Activated T-cell treated with anti-CD3 and anti-CD28 coated beads, Interleukin-2, amount 50 U/mL, for 1 hour (primary cell): ENCODE measurements at regions not wholly inside any gene's neighbourhood (a gene's known extent, or its start where the extent isn't known, plus 50 kb on each side); places are given as distances from the start of the nearest gene placed in this dataset.

ENCODE experiments used
- DNase-seq: peaks from one replicate; pipeline ENCODE4 v3.0.0-alpha.2; 2020

DNA sequence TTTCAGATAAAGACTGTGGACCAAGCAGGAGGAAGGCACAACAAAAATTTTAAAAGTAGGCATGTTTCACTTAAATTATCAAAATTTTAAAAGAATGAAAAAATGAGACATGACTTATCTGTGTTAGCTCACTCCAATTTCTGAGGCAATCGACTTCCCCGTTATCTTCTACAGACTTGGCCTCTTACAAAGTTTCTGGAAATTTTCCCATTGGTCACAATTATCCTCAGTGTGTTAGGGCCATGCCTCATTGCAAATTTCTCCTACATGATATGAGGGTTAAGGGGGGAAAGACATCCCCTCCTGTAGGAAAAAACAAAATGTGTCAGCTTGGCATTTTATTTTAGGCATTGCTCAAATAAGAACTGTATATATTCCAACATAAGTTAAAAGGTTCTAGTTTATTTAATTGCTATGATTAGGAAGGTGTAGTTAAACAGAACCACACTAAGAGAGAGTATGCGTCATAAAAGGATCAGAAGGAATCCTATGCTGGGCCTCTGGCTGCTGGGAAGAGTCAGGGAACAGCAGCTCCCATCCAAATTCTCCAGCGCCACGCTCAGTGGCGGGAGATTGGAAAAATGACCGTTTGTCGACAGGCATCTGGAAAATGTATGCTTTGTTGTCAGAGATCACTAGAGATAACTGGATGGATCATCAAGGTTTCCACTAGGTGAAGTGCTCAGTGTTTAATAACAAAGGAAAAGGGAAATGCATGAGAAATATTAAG lies 463.6 kb upstream of the NR2F2 start:
- no peak for DNase-seq

- no peak for DNase-seq
These were observed 462.1 kb upstream of the NR2F2 start for GRCh38 chr15:95868450-95868849.

- no peak for DNase-seq
These were observed 461.5 kb upstream of the NR2F2 start for GRCh38 chr15:95868970-95869369.

GRCh38 chr15:95869920-95870319 lies 460.6 kb upstream of the NR2F2 start:
- no peak for DNase-seq

DNA sequence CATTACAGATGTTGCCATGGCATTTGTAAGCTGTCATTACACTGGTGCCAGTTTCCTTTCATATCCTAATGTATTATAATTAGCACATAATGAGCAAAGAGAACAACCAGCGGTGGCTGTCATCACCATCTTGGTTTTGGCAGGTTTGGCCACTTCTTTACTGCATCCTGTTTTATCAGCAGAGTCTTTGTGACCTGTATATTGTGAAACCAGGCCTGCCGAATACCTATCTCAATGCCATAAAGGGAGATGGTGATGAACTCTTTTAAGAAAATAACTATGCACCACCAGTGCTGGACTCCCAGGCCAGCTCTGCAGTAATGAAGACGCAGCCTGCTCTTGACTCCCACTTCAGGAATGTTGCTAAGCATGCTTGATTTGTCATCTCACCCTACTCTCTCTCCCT lies 458.1 kb upstream of the NR2F2 start:
- no peak for DNase-seq

DNA sequence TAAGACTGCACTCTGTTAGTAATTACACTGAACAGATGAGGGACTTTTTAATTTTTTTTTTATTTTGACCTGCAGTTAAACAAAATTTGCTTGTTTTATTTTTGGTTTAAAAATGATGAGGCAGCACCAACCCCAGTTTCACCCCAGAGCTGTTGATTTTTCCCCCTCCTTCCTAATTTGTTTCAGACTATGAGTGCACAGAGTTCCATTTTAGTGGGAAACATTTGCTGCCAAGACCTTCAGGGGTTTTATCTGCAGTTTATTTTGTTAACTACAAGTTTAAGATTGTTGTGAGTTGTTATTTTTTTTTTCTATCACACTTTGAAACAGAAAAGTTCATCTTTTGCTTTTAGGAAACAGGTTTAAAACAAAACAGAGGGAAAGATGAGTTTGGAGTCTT lies 455.9 kb upstream of the NR2F2 start:
- DNase-seq = no peak

DNA sequence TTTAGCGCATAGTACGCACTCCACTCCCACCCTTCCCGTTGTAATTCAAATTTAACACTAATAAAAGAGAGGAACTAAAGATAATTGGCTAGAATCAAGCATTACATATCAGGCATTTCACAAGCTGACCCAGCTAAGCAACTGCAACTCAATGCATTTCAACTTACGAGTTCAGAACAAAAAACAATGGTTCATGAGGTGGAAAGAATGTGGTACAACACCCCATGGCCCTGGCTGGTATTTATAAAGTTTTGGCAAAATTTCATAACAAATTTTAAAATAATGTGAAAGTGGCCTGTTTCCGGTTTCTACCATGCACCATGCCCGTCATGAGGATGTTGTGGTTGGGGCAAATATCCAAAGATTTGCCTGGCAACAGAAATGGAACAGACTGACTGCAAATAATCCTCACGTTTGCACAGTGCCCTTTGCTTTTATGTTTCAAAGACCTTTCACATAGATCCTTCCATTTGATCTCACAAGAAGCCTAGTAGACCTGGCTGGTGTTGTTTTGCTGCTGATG lies 455.3 kb upstream of the NR2F2 start:
- DNase-seq = no peak

DNA sequence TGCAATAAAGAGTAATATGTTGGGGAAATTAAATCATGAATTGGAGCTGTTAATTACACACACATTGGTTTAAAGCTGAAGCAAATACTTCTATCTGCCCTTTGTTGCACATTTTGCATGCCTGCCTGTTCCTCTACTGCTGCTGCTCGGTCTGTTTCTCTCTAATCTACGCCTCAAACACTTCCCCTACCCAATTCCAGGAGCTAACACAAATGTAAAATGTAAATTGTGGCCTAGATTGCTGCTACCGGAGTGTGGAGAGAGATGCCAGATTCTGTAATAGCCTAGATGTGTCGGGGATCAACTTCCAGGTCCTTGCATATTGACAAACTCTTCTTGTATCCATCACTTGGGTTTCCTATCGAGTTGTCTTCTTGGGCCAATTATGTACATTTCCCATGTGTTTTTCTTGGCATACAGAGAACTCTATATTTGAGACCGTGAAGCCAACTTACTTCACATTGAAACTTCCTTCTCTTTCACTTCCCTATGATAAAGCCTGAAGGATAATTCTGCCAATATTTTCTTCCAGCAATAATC lies 450.4 kb upstream of the NR2F2 start:
- no peak for DNase-seq

GRCh38 chr15:95880630-95881029 lies 449.9 kb upstream of the NR2F2 start:
- no peak for DNase-seq

DNA sequence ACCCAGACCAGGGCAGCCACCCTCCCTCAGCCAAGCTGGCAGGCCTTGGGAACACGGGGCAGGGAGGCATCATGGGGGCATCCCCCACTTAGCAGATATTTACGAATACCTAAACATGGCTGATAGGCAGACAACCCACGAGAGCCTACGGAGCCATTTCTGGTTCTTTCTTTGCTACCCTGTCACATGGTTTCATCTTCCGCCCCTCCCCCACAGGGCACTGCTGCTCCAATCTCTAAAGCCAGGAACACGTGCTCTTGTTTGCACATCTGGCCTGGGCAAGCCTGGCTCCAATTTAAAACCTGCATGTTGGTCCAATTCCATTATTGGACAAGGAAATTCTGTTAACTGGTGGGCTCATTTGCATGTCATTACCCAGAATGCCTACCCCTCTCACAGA lies 447.4 kb upstream of the NR2F2 start:
- no peak for DNase-seq

DNA sequence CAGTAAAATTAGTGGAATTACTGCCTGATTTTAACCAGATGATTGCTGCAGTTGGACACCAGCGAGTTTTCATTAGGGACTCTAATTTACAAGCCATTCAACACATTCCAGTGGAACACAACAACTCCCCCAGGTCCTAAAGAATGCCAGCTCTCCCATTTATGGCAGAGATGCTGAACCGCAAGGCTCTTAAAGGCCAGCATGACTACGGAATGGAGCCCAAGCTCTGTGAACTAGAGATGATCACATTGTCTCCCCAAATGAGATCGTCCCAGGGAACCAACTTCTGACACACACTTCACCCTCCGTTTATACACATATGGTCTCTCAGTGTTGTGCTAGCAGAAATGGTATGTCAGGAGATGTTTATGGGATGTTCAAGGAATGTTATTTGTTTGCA lies 446.2 kb upstream of the NR2F2 start:
- no peak for DNase-seq

DNA sequence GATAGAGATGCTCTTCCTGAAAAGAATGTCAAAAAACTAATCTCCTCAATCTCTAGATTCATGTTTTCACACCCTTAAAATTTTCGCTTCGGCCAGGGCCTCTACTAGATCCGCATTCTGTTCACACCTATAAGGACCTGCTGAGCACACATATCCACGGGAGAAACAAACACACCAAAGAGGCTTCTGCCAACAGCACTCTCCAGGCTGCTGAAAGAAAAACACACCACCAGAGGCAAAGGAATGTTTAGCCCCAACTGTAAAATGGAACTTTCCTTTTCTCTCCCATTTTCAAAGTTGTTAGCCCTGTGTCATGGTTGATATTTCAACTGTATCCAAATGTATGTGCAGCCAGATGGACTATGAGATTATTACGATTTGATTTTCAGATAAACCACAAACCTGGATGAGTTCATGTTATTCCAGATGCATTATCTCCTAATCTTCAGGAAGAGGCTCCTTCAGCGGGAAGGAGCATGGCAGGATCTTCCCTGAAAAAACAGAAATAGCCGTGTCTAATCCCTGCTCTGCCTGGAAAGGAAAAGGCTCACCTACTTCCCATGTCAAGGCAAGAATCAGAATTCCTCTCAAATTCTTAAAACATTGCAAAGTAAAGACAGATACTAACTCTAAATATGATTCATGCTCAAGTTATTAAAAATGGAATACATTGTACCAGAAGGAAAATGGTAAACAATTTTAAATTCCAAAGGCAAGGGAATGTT lies 442.7 kb upstream of the NR2F2 start:
- DNase-seq = no peak

GRCh38 chr15:95888762-95889161 lies 441.7 kb upstream of the NR2F2 start:
- no peak for DNase-seq

- DNase-seq = no peak
These were observed 436.0 kb upstream of the NR2F2 start for GRCh38 chr15:95894407-95894956.

GRCh38 chr15:95895508-95895907 lies 435.0 kb upstream of the NR2F2 start:
- DNase-seq = no peak

GRCh38 chr15:95897651-95898050 lies 432.8 kb upstream of the NR2F2 start:
- no peak for DNase-seq

- no peak for DNase-seq
These were observed 431.7 kb upstream of the NR2F2 start for GRCh38 chr15:95898761-95899160.

DNA sequence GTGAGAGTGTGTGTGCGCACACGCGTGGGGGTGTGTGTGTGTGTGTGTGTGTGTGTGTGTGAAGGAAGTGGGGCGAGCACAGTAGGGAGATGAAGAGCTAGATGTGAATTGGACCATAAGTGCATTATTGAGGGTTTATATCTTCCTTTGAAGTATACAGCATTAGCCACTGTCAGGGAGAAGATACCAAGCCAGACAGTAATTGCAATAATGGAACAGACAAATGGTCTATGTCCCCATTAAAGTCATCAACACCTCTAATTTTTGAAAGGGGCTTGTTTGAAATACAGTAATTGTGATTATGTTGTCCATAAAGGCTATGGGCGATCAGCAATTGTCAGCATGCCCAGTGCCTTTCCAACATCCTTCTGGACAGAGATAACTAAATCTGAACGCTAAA lies 429.2 kb upstream of the NR2F2 start:
- DNase-seq = no peak

DNA sequence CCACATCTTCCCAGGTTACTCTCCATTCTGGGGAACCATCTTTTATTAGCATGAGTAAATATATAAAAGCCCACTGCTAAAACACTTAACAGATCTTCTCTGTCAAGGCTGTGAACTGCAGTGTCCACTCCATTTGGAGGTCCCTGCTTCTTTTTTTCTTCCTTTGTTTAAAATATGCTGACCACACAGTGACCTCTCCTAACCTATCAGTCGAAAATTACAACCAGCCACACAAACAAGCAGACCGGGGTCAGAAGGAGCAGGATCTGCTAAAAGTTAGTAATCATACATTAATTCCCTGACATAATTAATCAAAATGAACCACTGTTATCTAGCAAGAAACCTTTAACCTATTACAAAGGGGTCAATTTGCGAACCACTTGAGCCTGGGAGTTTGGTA lies 427.9 kb upstream of the NR2F2 start:
- no peak for DNase-seq

DNA sequence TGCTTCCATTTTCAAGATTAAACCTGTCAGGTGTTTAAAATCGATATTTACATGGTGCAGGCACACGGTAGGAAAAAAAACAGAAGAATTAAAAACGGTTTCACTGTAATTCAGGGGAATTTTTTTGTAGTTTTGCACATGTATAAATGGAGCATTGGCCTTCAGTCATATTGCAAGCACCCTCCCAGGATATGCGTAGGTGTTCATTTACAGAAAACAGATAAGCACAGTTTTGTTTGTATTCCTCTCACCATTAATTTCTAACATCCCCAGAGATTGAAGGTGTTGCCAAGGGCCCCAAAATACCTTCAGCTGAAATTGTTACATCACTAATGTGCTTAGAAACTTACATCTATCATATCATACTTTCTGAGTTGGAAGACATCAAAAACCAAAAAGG lies 427.1 kb upstream of the NR2F2 start:
- DNase-seq = no peak

DNA sequence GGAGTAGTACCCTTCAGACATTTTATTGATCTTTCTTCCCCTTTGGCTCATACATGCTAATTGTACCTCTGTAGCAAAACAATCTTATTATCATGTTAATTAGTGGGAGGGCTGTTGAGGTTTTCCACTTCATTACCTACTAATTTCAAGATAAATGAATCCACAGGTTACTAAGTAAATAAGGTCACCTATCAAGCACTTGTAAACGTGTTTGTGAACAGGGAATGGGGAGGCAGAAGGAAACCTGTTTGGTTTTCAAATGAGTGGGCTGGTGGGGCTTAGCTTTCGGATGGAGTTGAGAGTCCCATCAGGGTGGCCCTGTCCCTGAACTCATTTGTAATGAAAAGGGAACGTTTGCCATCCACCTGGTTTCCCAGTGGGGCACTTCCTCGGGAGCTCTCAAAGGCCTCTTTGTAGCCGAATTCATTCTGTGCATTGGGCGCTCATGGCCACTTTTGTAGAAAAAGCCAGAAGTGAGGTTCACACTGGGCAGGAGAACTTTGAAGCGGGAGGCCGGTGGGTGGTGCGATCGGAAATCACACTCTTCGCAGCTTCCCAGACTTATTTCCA lies 419.8 kb upstream of the NR2F2 start:
- DNase-seq = no peak

DNA sequence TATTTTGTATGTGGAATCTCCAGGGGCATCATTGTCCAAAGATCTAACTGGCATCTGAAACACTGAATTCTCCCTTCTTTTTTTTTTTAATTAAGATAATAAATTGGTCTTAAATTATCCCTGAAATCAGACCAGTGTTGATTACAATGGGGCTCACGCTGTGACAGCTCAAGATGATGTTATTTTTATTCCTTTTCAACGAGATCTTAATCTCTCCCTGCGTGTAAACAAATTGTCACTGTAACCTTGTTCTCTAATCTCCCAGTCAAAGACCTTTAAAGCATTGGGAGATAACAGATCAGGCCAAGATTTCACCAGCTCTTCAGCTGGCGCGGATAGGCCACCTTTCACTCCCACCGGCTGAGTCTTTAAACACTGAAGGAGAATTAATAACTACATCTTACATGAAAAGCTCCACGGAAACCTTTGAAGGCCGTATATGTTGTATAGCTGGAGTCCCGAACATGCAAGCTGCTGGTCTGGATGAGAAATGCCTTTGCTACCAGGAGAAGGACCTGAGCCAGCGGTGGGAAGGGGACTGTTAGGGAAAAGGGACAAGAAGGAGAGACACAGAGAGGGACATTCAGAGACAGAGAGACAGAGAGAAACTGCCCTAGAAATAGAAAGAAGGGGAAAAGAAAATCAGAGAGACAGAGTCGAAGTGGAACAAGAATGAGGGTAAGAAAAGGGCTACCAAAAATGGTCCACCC lies 418.8 kb upstream of the NR2F2 start:
- no peak for DNase-seq

DNA sequence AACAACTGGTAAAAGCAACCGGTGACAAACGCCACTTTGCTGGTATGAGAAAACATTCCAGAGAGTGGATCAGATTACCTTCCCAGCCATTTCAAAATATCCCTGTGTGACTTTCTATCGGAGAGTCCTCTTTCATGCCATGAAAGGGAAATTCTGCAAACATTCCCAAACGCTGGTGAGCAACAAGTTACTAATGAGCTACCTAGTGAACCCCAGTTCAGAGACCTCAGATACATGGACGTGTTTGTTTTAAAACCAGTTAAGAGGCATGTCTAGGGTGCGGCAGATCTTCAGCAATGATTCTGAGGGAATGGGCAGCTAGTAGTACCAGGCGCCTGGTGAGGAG lies 418.2 kb upstream of the NR2F2 start:
- no peak for DNase-seq
